ENCODE measurements at regions not wholly inside any gene's neighbourhood (a gene's known extent, or its start where the extent isn't known, plus 50 kb on each side); places are given as distances from the start of the nearest gene placed in this dataset.

- ChIA-PET POLR2A (no interaction called here), CTCF (no interaction called here)
Observed at GRCh38 chr6:50198245-50198644, 148.5 kb upstream of the DEFB112 start.

GRCh38 chr6:50202766-50203165 lies 153.0 kb upstream of the DEFB112 start:
- ChIA-PET CTCF (no interaction called here), POLR2A (no interaction called here)
- Histone ChIP-seq H3K4me3 (ENCODE audit: low read depth, low read length) (no peak overlapping the region), H3K4me1 (ENCODE audit: control insufficient read depth, insufficient read depth, low read length) (no peaks in the 10 kb centered on the region), H3K36me3 (ENCODE audit: control insufficient read depth in 2 of 2, insufficient read depth in 1 of 2, low read length in 2 of 2) (no peaks in the 10 kb centered on the region), H3K9me3 (ENCODE audit: control insufficient read depth, insufficient read depth, low read depth, low read length) (no peaks in the 10 kb centered on the region), H3K27ac (ENCODE audit: extremely low read depth, low read depth, low read length) (no peak overlapping the region)
- TF ChIP-seq ZNF248 (tag by site-specific recombination; IDR thresholded peaks at IDR 0.05) = no peak
- no peak for TF ChIP-seq SALL2 (tag by site-specific recombination; IDR thresholded peaks at IDR 0.05; ENCODE audit: borderline replicate concordance)
- no peak for TF ChIP-seq SP7 (tag by site-specific recombination; IDR thresholded peaks at IDR 0.05)
- TF ChIP-seq ZNF830 (tag by site-specific recombination; IDR thresholded peaks at IDR 0.05; ENCODE audit: low read depth) = no peak
- TF ChIP-seq, protein P1, sequence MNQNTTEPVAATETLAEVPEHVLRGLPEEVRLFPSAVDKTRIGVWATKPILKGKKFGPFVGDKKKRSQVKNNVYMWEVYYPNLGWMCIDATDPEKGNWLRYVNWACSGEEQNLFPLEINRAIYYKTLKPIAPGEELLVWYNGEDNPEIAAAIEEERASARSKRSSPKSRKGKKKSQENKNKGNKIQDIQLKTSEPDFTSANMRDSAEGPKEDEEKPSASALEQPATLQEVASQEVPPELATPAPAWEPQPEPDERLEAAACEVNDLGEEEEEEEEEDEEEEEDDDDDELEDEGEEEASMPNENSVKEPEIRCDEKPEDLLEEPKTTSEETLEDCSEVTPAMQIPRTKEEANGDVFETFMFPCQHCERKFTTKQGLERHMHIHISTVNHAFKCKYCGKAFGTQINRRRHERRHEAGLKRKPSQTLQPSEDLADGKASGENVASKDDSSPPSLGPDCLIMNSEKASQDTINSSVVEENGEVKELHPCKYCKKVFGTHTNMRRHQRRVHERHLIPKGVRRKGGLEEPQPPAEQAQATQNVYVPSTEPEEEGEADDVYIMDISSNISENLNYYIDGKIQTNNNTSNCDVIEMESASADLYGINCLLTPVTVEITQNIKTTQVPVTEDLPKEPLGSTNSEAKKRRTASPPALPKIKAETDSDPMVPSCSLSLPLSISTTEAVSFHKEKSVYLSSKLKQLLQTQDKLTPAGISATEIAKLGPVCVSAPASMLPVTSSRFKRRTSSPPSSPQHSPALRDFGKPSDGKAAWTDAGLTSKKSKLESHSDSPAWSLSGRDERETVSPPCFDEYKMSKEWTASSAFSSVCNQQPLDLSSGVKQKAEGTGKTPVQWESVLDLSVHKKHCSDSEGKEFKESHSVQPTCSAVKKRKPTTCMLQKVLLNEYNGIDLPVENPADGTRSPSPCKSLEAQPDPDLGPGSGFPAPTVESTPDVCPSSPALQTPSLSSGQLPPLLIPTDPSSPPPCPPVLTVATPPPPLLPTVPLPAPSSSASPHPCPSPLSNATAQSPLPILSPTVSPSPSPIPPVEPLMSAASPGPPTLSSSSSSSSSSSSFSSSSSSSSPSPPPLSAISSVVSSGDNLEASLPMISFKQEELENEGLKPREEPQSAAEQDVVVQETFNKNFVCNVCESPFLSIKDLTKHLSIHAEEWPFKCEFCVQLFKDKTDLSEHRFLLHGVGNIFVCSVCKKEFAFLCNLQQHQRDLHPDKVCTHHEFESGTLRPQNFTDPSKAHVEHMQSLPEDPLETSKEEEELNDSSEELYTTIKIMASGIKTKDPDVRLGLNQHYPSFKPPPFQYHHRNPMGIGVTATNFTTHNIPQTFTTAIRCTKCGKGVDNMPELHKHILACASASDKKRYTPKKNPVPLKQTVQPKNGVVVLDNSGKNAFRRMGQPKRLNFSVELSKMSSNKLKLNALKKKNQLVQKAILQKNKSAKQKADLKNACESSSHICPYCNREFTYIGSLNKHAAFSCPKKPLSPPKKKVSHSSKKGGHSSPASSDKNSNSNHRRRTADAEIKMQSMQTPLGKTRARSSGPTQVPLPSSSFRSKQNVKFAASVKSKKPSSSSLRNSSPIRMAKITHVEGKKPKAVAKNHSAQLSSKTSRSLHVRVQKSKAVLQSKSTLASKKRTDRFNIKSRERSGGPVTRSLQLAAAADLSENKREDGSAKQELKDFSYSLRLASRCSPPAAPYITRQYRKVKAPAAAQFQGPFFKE (tag by site-specific recombination; IDR thresholded peaks at IDR 0.05; ENCODE audit: borderline replicate concordance) = no peak
- TF ChIP-seq ZNF266 (tag by site-specific recombination; IDR thresholded peaks at IDR 0.05; ENCODE audit: low read depth) = no peak
- no peak for TF ChIP-seq ZBTB26 (tag by site-specific recombination; optimal IDR thresholded peaks at IDR 0.05)

More at GRCh38 chr6:50198245-50198644, 148.5 kb upstream of the DEFB112 start:
- Histone ChIP-seq H3K36me3 (ENCODE audit: control insufficient read depth in 2 of 2, insufficient read depth in 1 of 2, low read length in 2 of 2) (no peaks in the 10 kb centered on the region), H3K27ac (ENCODE audit: extremely low read depth, low read depth, low read length) (no peak overlapping the region), H3K9me3 (ENCODE audit: control insufficient read depth, insufficient read depth, low read depth, low read length) (no peaks in the 10 kb centered on the region), H3K4me1 (ENCODE audit: control insufficient read depth, insufficient read depth, low read length) (no peaks in the 10 kb centered on the region), H3K4me3 (ENCODE audit: low read depth, low read length) (no peak overlapping the region)
- TF ChIP-seq KLF16 (tag by site-specific recombination; IDR thresholded peaks at IDR 0.05) = no peak
- no peak for TF ChIP-seq ZNF560 (tag by site-specific recombination; IDR thresholded peaks at IDR 0.05; ENCODE audit: borderline replicate concordance)
- TF ChIP-seq ZNF510 (tag by site-specific recombination; IDR thresholded peaks at IDR 0.05; ENCODE audit: insufficient replicate concordance) = no peak
- TF ChIP-seq, protein P2, sequence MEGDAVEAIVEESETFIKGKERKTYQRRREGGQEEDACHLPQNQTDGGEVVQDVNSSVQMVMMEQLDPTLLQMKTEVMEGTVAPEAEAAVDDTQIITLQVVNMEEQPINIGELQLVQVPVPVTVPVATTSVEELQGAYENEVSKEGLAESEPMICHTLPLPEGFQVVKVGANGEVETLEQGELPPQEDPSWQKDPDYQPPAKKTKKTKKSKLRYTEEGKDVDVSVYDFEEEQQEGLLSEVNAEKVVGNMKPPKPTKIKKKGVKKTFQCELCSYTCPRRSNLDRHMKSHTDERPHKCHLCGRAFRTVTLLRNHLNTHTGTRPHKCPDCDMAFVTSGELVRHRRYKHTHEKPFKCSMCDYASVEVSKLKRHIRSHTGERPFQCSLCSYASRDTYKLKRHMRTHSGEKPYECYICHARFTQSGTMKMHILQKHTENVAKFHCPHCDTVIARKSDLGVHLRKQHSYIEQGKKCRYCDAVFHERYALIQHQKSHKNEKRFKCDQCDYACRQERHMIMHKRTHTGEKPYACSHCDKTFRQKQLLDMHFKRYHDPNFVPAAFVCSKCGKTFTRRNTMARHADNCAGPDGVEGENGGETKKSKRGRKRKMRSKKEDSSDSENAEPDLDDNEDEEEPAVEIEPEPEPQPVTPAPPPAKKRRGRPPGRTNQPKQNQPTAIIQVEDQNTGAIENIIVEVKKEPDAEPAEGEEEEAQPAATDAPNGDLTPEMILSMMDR (tag by site-specific recombination; IDR thresholded peaks at IDR 0.05) = no peak
- TF ChIP-seq MYNN (tag by site-specific recombination; IDR thresholded peaks at IDR 0.05; ENCODE audit: borderline replicate concordance) = no peak
- TF ChIP-seq, protein P3, sequence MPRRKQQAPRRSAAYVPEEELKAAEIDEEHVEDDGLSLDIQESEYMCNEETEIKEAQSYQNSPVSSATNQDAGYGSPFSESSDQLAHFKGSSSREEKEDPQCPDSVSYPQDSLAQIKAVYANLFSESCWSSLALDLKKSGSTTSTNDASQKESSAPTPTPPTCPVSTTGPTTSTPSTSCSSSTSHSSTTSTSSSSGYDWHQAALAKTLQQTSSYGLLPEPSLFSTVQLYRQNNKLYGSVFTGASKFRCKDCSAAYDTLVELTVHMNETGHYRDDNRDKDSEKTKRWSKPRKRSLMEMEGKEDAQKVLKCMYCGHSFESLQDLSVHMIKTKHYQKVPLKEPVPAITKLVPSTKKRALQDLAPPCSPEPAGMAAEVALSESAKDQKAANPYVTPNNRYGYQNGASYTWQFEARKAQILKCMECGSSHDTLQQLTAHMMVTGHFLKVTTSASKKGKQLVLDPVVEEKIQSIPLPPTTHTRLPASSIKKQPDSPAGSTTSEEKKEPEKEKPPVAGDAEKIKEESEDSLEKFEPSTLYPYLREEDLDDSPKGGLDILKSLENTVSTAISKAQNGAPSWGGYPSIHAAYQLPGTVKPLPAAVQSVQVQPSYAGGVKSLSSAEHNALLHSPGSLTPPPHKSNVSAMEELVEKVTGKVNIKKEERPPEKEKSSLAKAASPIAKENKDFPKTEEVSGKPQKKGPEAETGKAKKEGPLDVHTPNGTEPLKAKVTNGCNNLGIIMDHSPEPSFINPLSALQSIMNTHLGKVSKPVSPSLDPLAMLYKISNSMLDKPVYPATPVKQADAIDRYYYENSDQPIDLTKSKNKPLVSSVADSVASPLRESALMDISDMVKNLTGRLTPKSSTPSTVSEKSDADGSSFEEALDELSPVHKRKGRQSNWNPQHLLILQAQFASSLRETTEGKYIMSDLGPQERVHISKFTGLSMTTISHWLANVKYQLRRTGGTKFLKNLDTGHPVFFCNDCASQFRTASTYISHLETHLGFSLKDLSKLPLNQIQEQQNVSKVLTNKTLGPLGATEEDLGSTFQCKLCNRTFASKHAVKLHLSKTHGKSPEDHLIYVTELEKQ (tag by site-specific recombination; IDR thresholded peaks at IDR 0.05; ENCODE audit: borderline replicate concordance) = no peak
- TF ChIP-seq ZNF433 (tag by site-specific recombination; IDR thresholded peaks at IDR 0.05; ENCODE audit: low read depth) = no peak
- TF ChIP-seq, protein P4, sequence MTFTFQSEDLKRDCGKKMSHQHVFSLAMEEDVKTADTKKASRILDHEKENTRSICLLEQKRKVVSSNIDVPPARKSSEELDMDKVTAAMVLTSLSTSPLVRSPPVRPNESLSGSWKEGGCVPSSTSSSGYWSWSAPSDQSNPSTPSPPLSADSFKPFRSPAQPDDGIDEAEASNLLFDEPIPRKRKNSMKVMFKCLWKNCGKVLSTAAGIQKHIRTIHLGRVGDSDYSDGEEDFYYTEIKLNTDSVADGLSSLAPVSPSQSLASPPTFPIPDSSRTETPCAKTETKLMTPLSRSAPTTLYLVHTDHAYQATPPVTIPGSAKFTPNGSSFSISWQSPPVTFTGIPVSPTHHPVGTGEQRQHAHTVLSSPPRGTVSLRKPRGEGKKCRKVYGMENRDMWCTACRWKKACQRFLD (tag by site-specific recombination; IDR thresholded peaks at IDR 0.05) = no peak
- no peak for TF ChIP-seq ZNF398 (tag by site-specific recombination; IDR thresholded peaks at IDR 0.05)
- TF ChIP-seq ZNF169 (tag by site-specific recombination; IDR thresholded peaks at IDR 0.05) = no peak

Data from HEK293 (cell line).